Progenitor cell of endocrine pancreas (in vitro differentiated cells): ENCODE measurements at regions not wholly inside any gene's neighbourhood (a gene's known extent, or its start where the extent isn't known, plus 50 kb on each side); places are given as distances from the start of the nearest gene placed in this dataset.

Experiments
- DNase-seq: peaks from one replicate; pipeline ENCODE4 v3.0.0; 2021; ENCODE audit warnings: low spot score; ENCODE audit not compliant: unreplicated experiment
- H3K27ac Mint-ChIP-seq: 2 replicates; pipeline ENCODE4 v1.8.0; 2021; ENCODE audit warnings: mild to moderate bottlenecking, moderate library complexity, mixed read lengths
- H3K27me3 Mint-ChIP-seq: 2 replicates; pipeline ENCODE4 v1.8.0; 2021; ENCODE audit warnings: mixed read lengths
- H3K36me3 Mint-ChIP-seq: 2 replicates; pipeline ENCODE4 v1.8.0; 2022; ENCODE audit warnings: mixed read lengths; ENCODE audit not compliant: insufficient read depth
- H3K4me1 Mint-ChIP-seq: 2 replicates; pipeline ENCODE4 v1.8.0; 2021; ENCODE audit warnings: low read depth, mixed read lengths
- H3K4me3 Mint-ChIP-seq: 2 replicates; pipeline ENCODE4 v1.8.0; 2021; ENCODE audit warnings: low read depth, mild to moderate bottlenecking, moderate library complexity, mixed read lengths
- H3K9me3 Mint-ChIP-seq: 2 replicates; pipeline ENCODE4 v1.8.0; 2021; ENCODE audit warnings: low read depth, mixed read lengths
- CTCF ChIP-seq: fragments of 200-600 bp; sonication (generic); IDR thresholded peaks from one replicate; pipeline ENCODE4 v1.5.0; 2021; ENCODE audit warnings: antibody characterized with exemption, mild to moderate bottlenecking; ENCODE audit not compliant: unreplicated experiment

GRCh38 chr12:20134652-20135051 is 233.7 kb upstream of the PDE3A start:
- no peak for TF ChIP-seq CTCF
- DNase-seq = no peak
- H3K36me3 Mint-ChIP-seq = no peaks in the 10 kb centered on the region
- H3K27me3 Mint-ChIP-seq = no peaks in the 10 kb centered on the region
- H3K9me3 Mint-ChIP-seq = no peaks in the 10 kb centered on the region
- no peaks in the 10 kb centered on the region for H3K4me1 Mint-ChIP-seq
- no peak overlapping the region for H3K4me3 Mint-ChIP-seq
- H3K27ac Mint-ChIP-seq = no peak overlapping the region

- H3K27ac Mint-ChIP-seq = no peak overlapping the region
- DNase-seq = no peak
- TF ChIP-seq CTCF = no peak
- no peaks in the 10 kb centered on the region for H3K36me3 Mint-ChIP-seq
- peaks cover 2% of the 10 kb centered on the region for H3K4me1 Mint-ChIP-seq
- H3K27me3 Mint-ChIP-seq = no peaks in the 10 kb centered on the region
- H3K4me3 Mint-ChIP-seq = no peak overlapping the region
- H3K9me3 Mint-ChIP-seq = no peaks in the 10 kb centered on the region
Measured at GRCh38 chr12:20140751-20141150, 227.6 kb upstream of the PDE3A start.

- no peak overlapping the region for H3K4me3 Mint-ChIP-seq
- peaks cover 2% of the 10 kb centered on the region for H3K4me1 Mint-ChIP-seq
- no peak for DNase-seq
- H3K36me3 Mint-ChIP-seq = no peaks in the 10 kb centered on the region
- TF ChIP-seq CTCF = no peak
- no peaks in the 10 kb centered on the region for H3K27me3 Mint-ChIP-seq
- peaks cover 5% of the 10 kb centered on the region for H3K9me3 Mint-ChIP-seq
- no peak overlapping the region for H3K27ac Mint-ChIP-seq
Measured at GRCh38 chr12:20142316-20142715, 226.0 kb upstream of the PDE3A start.

- no peak overlapping the region for H3K4me3 Mint-ChIP-seq
- H3K4me1 Mint-ChIP-seq = peaks cover 2% of the 10 kb centered on the region
- DNase-seq = no peak
- H3K27me3 Mint-ChIP-seq = no peaks in the 10 kb centered on the region
- no peak overlapping the region for H3K27ac Mint-ChIP-seq
- TF ChIP-seq CTCF = peak; percentile 52
- H3K36me3 Mint-ChIP-seq = no peaks in the 10 kb centered on the region
- peaks cover 5% of the 10 kb centered on the region for H3K9me3 Mint-ChIP-seq
Measured at GRCh38 chr12:20142956-20143355, 225.4 kb upstream of the PDE3A start.

- Mint-ChIP-seq H3K9me3 (peaks cover 10% of the 10 kb centered on the region), H3K36me3 (no peaks in the 10 kb centered on the region), H3K4me3 (no peak overlapping the region), H3K4me1 (peaks cover 2% of the 10 kb centered on the region), H3K27ac (no peak overlapping the region), H3K27me3 (no peaks in the 10 kb centered on the region)
- no peak for TF ChIP-seq CTCF
- no peak for DNase-seq
Measured at GRCh38 chr12:20144341-20144740, 224.0 kb upstream of the PDE3A start.

- TF ChIP-seq CTCF = no peak
- Mint-ChIP-seq H3K36me3 (no peaks in the 10 kb centered on the region), H3K4me3 (no peak overlapping the region), H3K9me3 (peaks cover 10% of the 10 kb centered on the region), H3K4me1 (no peaks in the 10 kb centered on the region), H3K27ac (no peak overlapping the region), H3K27me3 (no peaks in the 10 kb centered on the region)
- DNase-seq = no peak
Measured at GRCh38 chr12:20148241-20148640, 220.1 kb upstream of the PDE3A start.
